Activated CD4-positive, alpha-beta memory T cell treated with anti-CD3 and anti-CD28 coated beads for 36 hours (primary cell): ENCODE measurements at regions not wholly inside any gene's neighbourhood (a gene's known extent, or its start where the extent isn't known, plus 50 kb on each side); places are given as distances from the start of the nearest gene placed in this dataset.

Experiments used
- CTCF ChIA-PET: fragments of 350-600 bp; sonication (Branson Sonifier 250); formaldehyde crosslinking; loops from one replicate; lab custom pipeline; 2021; ENCODE audit warnings: antibody characterized with exemption, inconsistent platforms; lab: Charles Lee
- POLR2A ChIA-PET: fragments of 350-600 bp; sonication (Branson Sonifier 250); formaldehyde crosslinking; loops from one replicate; lab custom pipeline; 2021; ENCODE audit warnings: antibody characterized with exemption; lab: Charles Lee
- DNase-seq: peaks from one replicate; pipeline ENCODE4 v3.0.0-alpha.2; 2020
- H3K27ac Mint-ChIP-seq: one replicate; pipeline ENCODE4 v1.8.0; 2021; ENCODE audit warnings: mixed read lengths
- H3K27me3 Mint-ChIP-seq: one replicate; pipeline ENCODE4 v1.8.0; 2021; ENCODE audit warnings: mixed read lengths
- H3K36me3 Mint-ChIP-seq: one replicate; pipeline ENCODE4 v1.8.0; 2021; ENCODE audit warnings: mixed read lengths
- H3K4me1 Mint-ChIP-seq: one replicate; pipeline ENCODE4 v1.8.0; 2021; ENCODE audit warnings: low read depth, mixed read lengths
- H3K4me3 Mint-ChIP-seq: one replicate; pipeline ENCODE4 v1.8.0; 2021; ENCODE audit warnings: mild to moderate bottlenecking, mixed read lengths
- H3K9me3 Mint-ChIP-seq: one replicate; pipeline ENCODE4 v1.8.0; 2021; ENCODE audit warnings: mixed read lengths
- intact Hi-C: fragments of 100-400 bp; cut with micrococcal nuclease; formaldehyde crosslinking; loops from one replicate; pipeline ENCODE4 v1.15.1; 2023

GRCh38 chr14:104284107-104284592, 145.8 kb downstream of the KIF26A start:
- Mint-ChIP-seq H3K4me1 (no peaks in the 10 kb centered on the region), H3K9me3 (peaks cover 8% of the 10 kb centered on the region), H3K4me3 (no peak overlapping the region)

GRCh38 chr14:104284636-104285507, 146.5 kb downstream of the KIF26A start:
- Mint-ChIP-seq H3K27ac (no peak overlapping the region), H3K9me3 (peaks cover 11% of the 10 kb centered on the region), H3K27me3 (no peaks in the 10 kb centered on the region), H3K4me3 (no peak overlapping the region), H3K4me1 (no peaks in the 10 kb centered on the region), H3K36me3 (no peaks in the 10 kb centered on the region)
- no peak for DNase-seq
- intact Hi-C loops = no loop called here
- CTCF ChIA-PET = no interaction called here
- POLR2A ChIA-PET = no interaction called here

More at GRCh38 chr14:104284107-104284592, 145.8 kb downstream of the KIF26A start:
- H3K27me3 Mint-ChIP-seq = no peaks in the 10 kb centered on the region
- no peak overlapping the region for H3K27ac Mint-ChIP-seq
- H3K36me3 Mint-ChIP-seq = no peaks in the 10 kb centered on the region
- ChIA-PET POLR2A (no interaction called here), CTCF (no interaction called here)
- intact Hi-C loops = no loop called here
- no peak for DNase-seq

- H3K9me3 Mint-ChIP-seq = peaks cover 11% of the 10 kb centered on the region
- H3K36me3 Mint-ChIP-seq = no peaks in the 10 kb centered on the region
- ChIA-PET POLR2A (no interaction called here), CTCF (no interaction called here)
- no peaks in the 10 kb centered on the region for H3K4me1 Mint-ChIP-seq
- H3K27me3 Mint-ChIP-seq = no peaks in the 10 kb centered on the region
- intact Hi-C loops = no loop called here
- no peak overlapping the region for H3K4me3 Mint-ChIP-seq
- no peak overlapping the region for H3K27ac Mint-ChIP-seq
- DNase-seq = no peak
These were observed 147.1 kb downstream of the KIF26A start for GRCh38 chr14:104285508-104285840.

GRCh38 chr14:104286086-104286485, 147.7 kb downstream of the KIF26A start:
- no peak for DNase-seq
- Mint-ChIP-seq H3K4me1 (no peaks in the 10 kb centered on the region), H3K4me3 (no peak overlapping the region), H3K27me3 (no peaks in the 10 kb centered on the region), H3K36me3 (no peaks in the 10 kb centered on the region), H3K9me3 (peaks cover 11% of the 10 kb centered on the region), H3K27ac (no peak overlapping the region)
- POLR2A ChIA-PET = no interaction called here
- intact Hi-C loops = no loop called here
- CTCF ChIA-PET = no interaction called here

GRCh38 chr14:104286496-104286895, 148.1 kb downstream of the KIF26A start:
- intact Hi-C loops = no loop called here
- ChIA-PET CTCF (no interaction called here), POLR2A (no interaction called here)
- no peaks in the 10 kb centered on the region for H3K4me1 Mint-ChIP-seq
- H3K4me3 Mint-ChIP-seq = no peak overlapping the region
- H3K27ac Mint-ChIP-seq = no peak overlapping the region
- H3K9me3 Mint-ChIP-seq = peaks cover 11% of the 10 kb centered on the region
- DNase-seq = no peak
- no peaks in the 10 kb centered on the region for H3K27me3 Mint-ChIP-seq
- H3K36me3 Mint-ChIP-seq = no peaks in the 10 kb centered on the region

- CTCF ChIA-PET = no interaction called here
- DNase-seq = no peak
- Mint-ChIP-seq H3K4me1 (no peaks in the 10 kb centered on the region), H3K4me3 (no peak overlapping the region), H3K36me3 (no peaks in the 10 kb centered on the region), H3K27ac (no peak overlapping the region), H3K9me3 (peaks cover 11% of the 10 kb centered on the region), H3K27me3 (no peaks in the 10 kb centered on the region)
- intact Hi-C loops = no loop called here
- POLR2A ChIA-PET = no interaction called here
These were observed 149.1 kb downstream of the KIF26A start for GRCh38 chr14:104287301-104288009.

GRCh38 chr14:104288272-104288671, 149.9 kb downstream of the KIF26A start:
- POLR2A ChIA-PET = no interaction called here
- Mint-ChIP-seq H3K27me3 (no peaks in the 10 kb centered on the region), H3K4me1 (no peaks in the 10 kb centered on the region), H3K36me3 (no peaks in the 10 kb centered on the region), H3K4me3 (no peak overlapping the region), H3K27ac (no peak overlapping the region), H3K9me3 (peaks cover 11% of the 10 kb centered on the region)
- intact Hi-C loops = no loop called here
- CTCF ChIA-PET = no interaction called here
- no peak for DNase-seq

- Mint-ChIP-seq H3K36me3 (no peaks in the 10 kb centered on the region), H3K4me3 (no peak overlapping the region), H3K27me3 (peaks cover 5% of the 10 kb centered on the region), H3K27ac (no peak overlapping the region), H3K4me1 (no peaks in the 10 kb centered on the region), H3K9me3 (peaks cover 11% of the 10 kb centered on the region)
- intact Hi-C loops = no loop called here
- ChIA-PET POLR2A (no interaction called here), CTCF (no interaction called here)
- no peak for DNase-seq
These were observed 151.1 kb downstream of the KIF26A start for GRCh38 chr14:104289507-104289906.

GRCh38 chr14:104290058-104290667, 151.8 kb downstream of the KIF26A start:
- intact Hi-C loops = no loop called here
- CTCF ChIA-PET = no interaction called here

GRCh38 chr14:104290756-104291122, 152.4 kb downstream of the KIF26A start:
- Mint-ChIP-seq H3K4me3 (no peak overlapping the region), H3K27me3 (peaks cover 5% of the 10 kb centered on the region), H3K9me3 (peaks cover 11% of the 10 kb centered on the region), H3K4me1 (no peaks in the 10 kb centered on the region), H3K36me3 (no peaks in the 10 kb centered on the region), H3K27ac (no peak overlapping the region)
- intact Hi-C loops = no loop called here
- no peak for DNase-seq
- POLR2A ChIA-PET = no interaction called here
- CTCF ChIA-PET = no interaction called here

More at GRCh38 chr14:104290058-104290667, 151.8 kb downstream of the KIF26A start:
- H3K27ac Mint-ChIP-seq = no peak overlapping the region
- peaks cover 11% of the 10 kb centered on the region for H3K9me3 Mint-ChIP-seq
- H3K4me1 Mint-ChIP-seq = no peaks in the 10 kb centered on the region
- no peaks in the 10 kb centered on the region for H3K36me3 Mint-ChIP-seq
- peaks cover 5% of the 10 kb centered on the region for H3K27me3 Mint-ChIP-seq
- no peak overlapping the region for H3K4me3 Mint-ChIP-seq
- no peak for DNase-seq
- POLR2A ChIA-PET = no interaction called here

GRCh38 chr14:104291123-104292000, 153.0 kb downstream of the KIF26A start:
- intact Hi-C loops = no loop called here
- Mint-ChIP-seq H3K27ac (no peak overlapping the region), H3K4me3 (no peak overlapping the region), H3K9me3 (peaks cover 11% of the 10 kb centered on the region), H3K36me3 (no peaks in the 10 kb centered on the region), H3K27me3 (peaks cover 5% of the 10 kb centered on the region), H3K4me1 (no peaks in the 10 kb centered on the region)
- POLR2A ChIA-PET = no interaction called here
- CTCF ChIA-PET = no interaction called here
- no peak for DNase-seq
